Sigmoid colon (tissue), 6 donors: ENCODE measurements at regions not wholly inside any gene's neighbourhood (a gene's known extent, or its start where the extent isn't known, plus 50 kb on each side); places are given as distances from the start of the nearest gene placed in this dataset.

Experiments used
- DNase-seq: peaks from one replicate; pipeline ENCODE4 v3.0.0-alpha.2; 2019
- H3K27ac ChIP-seq, 4 donors: fragments of 200-600 bp; sonication (generic); one replicate each; pipeline ENCODE4 v1.5.1; 2016 to 2019; ENCODE audit warnings: mild to moderate bottlenecking in 1 of 4
- H3K27me3 ChIP-seq, 3 donors: fragments of 200-600 bp; sonication (generic); one replicate each; pipeline ENCODE4 v1.5.1; 2019; ENCODE audit warnings: mild to moderate bottlenecking in 1 of 3
- H3K36me3 ChIP-seq, 4 donors: fragments of 200-600 bp; sonication (generic); one replicate each; pipeline ENCODE4 v1.5.1; 2016 to 2019
- H3K4me1 ChIP-seq, 4 donors: fragments of 200-600 bp; sonication (generic); one replicate each; pipeline ENCODE4 v1.5.1; 2017 to 2019
- H3K4me3 ChIP-seq, 4 donors: fragments of 200-600 bp; sonication (generic); one replicate each; pipeline ENCODE4 v1.5.1; 2017 to 2019; ENCODE audit warnings: mild to moderate bottlenecking in 2 of 4, moderate library complexity in 1 of 4
- H3K9me3 ChIP-seq, 4 donors: fragments of 200-600 bp in 3 of 4; sonication (generic) in 3 of 4; one replicate each; pipeline versions ENCODE4 v1.5.1 to v1.6.1; 2013 to 2019
- CTCF ChIP-seq, 4 experiments: fragments of 450-650 bp in 3 of 4; fragments of 200-600 bp in 1 of 4; IDR thresholded peaks; one replicate each; pipeline ENCODE4 v1.5.1; 2016 to 2019; ENCODE audit warnings: antibody characterized with exemption in 4 of 4, mild to moderate bottlenecking in 3 of 4, moderate library complexity in 2 of 4
- EP300 ChIP-seq, 4 donors: sonication (generic); formaldehyde crosslinking; IDR thresholded peaks; one replicate each; pipeline ENCODE4 v1.6.1; 2017; ENCODE audit warnings: antibody characterized with exemption in 4 of 4
- POLR2A ChIP-seq, 2 donors: fragments of 450-650 bp; IDR thresholded peaks; one replicate each; pipeline ENCODE4 v1.6.1; 2016; ENCODE audit warnings: antibody characterized with exemption in 2 of 2, mild to moderate bottlenecking in 2 of 2, moderate library complexity in 2 of 2
- POLR2AphosphoS5 ChIP-seq, 4 donors: sonication (generic); formaldehyde crosslinking; IDR thresholded peaks; one replicate each; pipeline ENCODE4 v1.6.1; 2017; ENCODE audit warnings: antibody characterized with exemption in 4 of 4
- WGBS, 2 donors: extraction: QIAGEN DNeasy Blood & Tissue Kit; methylation state at CpG; one replicate each; pipeline ENCODE4 v1.1.7; 2013; 5-methylcytosine and 5-hydroxymethylcytosine counted together
- intact Hi-C: fragments of 100-400 bp; cut with DNase I; formaldehyde crosslinking; loops from one replicate; pipeline ENCODE4 v1.15.1; 2023
- donor health status: healthy with polysubstance abuse.
- donor health status: healthy.

GRCh38 chr6:163759542-163759941 lies 345.0 kb downstream of the QKI start:
- no peak for DNase-seq
- H3K27me3 ChIP-seq: no peaks in the 10 kb centered on the region
- intact Hi-C loops: no loop called here
- H3K4me1 ChIP-seq: peaks cover 0 to 5% (median 2%) of the 10 kb centered on the region in 4 donors
- WGBS, 2 donors: 86 to 95% methylated on average over 5 of the region's 5 CpGs
- H3K36me3 ChIP-seq: no peaks in the 10 kb centered on the region
- no peak for TF ChIP-seq CTCF (IDR thresholded peaks at IDR 0.05)
- TF ChIP-seq EP300 (IDR thresholded peaks at IDR 0.05): no peak
- TF ChIP-seq POLR2AphosphoS5 (IDR thresholded peaks at IDR 0.05): no peak
- TF ChIP-seq POLR2A (IDR thresholded peaks at IDR 0.05): no peak
- no peak overlapping the region for H3K27ac ChIP-seq
- H3K4me3 ChIP-seq: no peak overlapping the region
- no peaks in the 10 kb centered on the region for H3K9me3 ChIP-seq

- intact Hi-C loops: no loop called here
- no peaks in the 10 kb centered on the region for H3K4me1 ChIP-seq
- no peaks in the 10 kb centered on the region for H3K27me3 ChIP-seq
Measured at GRCh38 chr6:163757520-163757919, 343.0 kb downstream of the QKI start.

GRCh38 chr6:163756079-163756478 lies 341.6 kb downstream of the QKI start:
- no peak overlapping the region for H3K27ac ChIP-seq
- no peaks in the 10 kb centered on the region for H3K4me1 ChIP-seq
- no peak overlapping the region for H3K4me3 ChIP-seq
- H3K36me3 ChIP-seq: no peaks in the 10 kb centered on the region
- no peaks in the 10 kb centered on the region for H3K9me3 ChIP-seq
- TF ChIP-seq CTCF (IDR thresholded peaks at IDR 0.05): no peak
- DNase-seq: no peak
- WGBS, 2 donors: 61 to 79% methylated on average over 4 of the region's 4 CpGs
- H3K27me3 ChIP-seq: no peaks in the 10 kb centered on the region
- intact Hi-C loops: no loop called here

More at GRCh38 chr6:163757520-163757919, 343.0 kb downstream of the QKI start:
- no peak for DNase-seq
- H3K4me3 ChIP-seq: no peak overlapping the region
- H3K27ac ChIP-seq: no peak overlapping the region
- no peaks in the 10 kb centered on the region for H3K36me3 ChIP-seq
- no peaks in the 10 kb centered on the region for H3K9me3 ChIP-seq
- no peak for TF ChIP-seq CTCF (IDR thresholded peaks at IDR 0.05)
- no peak for TF ChIP-seq POLR2A (IDR thresholded peaks at IDR 0.05)
- no peak for TF ChIP-seq POLR2AphosphoS5 (IDR thresholded peaks at IDR 0.05)
- TF ChIP-seq EP300 (IDR thresholded peaks at IDR 0.05): no peak

GRCh38 chr6:163754866-163755265 lies 340.3 kb downstream of the QKI start:
- no peaks in the 10 kb centered on the region for H3K4me1 ChIP-seq
- H3K27me3 ChIP-seq: no peaks in the 10 kb centered on the region
- no peak overlapping the region for H3K27ac ChIP-seq
- TF ChIP-seq POLR2A (IDR thresholded peaks at IDR 0.05) (no peak), EP300 (IDR thresholded peaks at IDR 0.05) (no peak), CTCF (IDR thresholded peaks at IDR 0.05) (no peak), POLR2AphosphoS5 (IDR thresholded peaks at IDR 0.05) (no peak)
- DNase-seq: no peak
- intact Hi-C loops: no loop called here
- H3K9me3 ChIP-seq: no peaks in the 10 kb centered on the region
- H3K4me3 ChIP-seq: no peak overlapping the region
- H3K36me3 ChIP-seq: no peaks in the 10 kb centered on the region
- WGBS, 2 donors: 51 to 77% methylated on average over 5 of the region's 5 CpGs

- no peaks in the 10 kb centered on the region for H3K4me1 ChIP-seq
- no peak overlapping the region for H3K27ac ChIP-seq
- WGBS, 2 donors: 83 to 84% methylated on average over 2 of the region's 2 CpGs
- intact Hi-C loops: no loop called here
- TF ChIP-seq EP300 (IDR thresholded peaks at IDR 0.05) (no peak), POLR2AphosphoS5 (IDR thresholded peaks at IDR 0.05) (no peak), CTCF (IDR thresholded peaks at IDR 0.05) (no peak), POLR2A (IDR thresholded peaks at IDR 0.05) (no peak)
- H3K4me3 ChIP-seq: no peak overlapping the region
- H3K9me3 ChIP-seq: no peaks in the 10 kb centered on the region
- H3K27me3 ChIP-seq: no peaks in the 10 kb centered on the region
- no peak for DNase-seq
- no peaks in the 10 kb centered on the region for H3K36me3 ChIP-seq
Measured at GRCh38 chr6:163753430-163753829, 338.9 kb downstream of the QKI start.
